NB4 (cell line): ENCODE measurements at regions not wholly inside any gene's neighbourhood (a gene's known extent, or its start where the extent isn't known, plus 50 kb on each side); places are given as distances from the start of the nearest gene placed in this dataset.

ENCODE experiments used
- POLR2A ChIP-seq: IDR thresholded peaks from 2 replicates; pipeline ENCODE4 v1.6.1; 2011; ENCODE audit warnings: mild to moderate bottlenecking; ENCODE audit not compliant: insufficient read length; ENCODE audit errors: extremely low read depth
- TF ChIP-seq, protein P1 (sequence below): IDR thresholded peaks from 2 replicates; pipeline ENCODE4 v1.6.1; 2011; ENCODE audit warnings: low read depth, low read length
- TF ChIP-seq, protein P2 (sequence below): IDR thresholded peaks from one replicate; pipeline ENCODE4 v1.5.1; 2012; ENCODE audit warnings: low read depth, low read length

DNA sequence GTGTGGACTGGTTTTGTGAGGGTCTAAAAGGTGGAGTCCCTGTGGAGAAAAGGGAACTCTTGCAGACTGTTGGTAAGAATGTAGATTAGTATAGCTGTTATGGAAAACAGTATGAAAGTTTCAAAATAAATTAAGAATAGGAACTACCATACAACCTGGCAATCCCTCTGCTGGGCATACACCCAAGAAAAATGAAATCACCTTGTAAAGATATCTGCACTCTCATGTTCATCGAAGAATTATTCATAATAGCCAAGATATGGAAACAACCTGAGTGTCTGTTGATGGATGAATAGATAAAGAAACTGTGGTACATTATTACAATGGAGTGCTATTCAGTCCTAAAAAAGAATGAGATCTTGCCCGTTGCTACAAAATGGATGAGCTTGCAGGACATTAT is 109.6 kb downstream of the TBX19 start:
- TF ChIP-seq, protein P1, sequence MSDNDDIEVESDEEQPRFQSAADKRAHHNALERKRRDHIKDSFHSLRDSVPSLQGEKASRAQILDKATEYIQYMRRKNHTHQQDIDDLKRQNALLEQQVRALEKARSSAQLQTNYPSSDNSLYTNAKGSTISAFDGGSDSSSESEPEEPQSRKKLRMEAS = no peak
- TF ChIP-seq POLR2A = no peak
- TF ChIP-seq, protein P2, sequence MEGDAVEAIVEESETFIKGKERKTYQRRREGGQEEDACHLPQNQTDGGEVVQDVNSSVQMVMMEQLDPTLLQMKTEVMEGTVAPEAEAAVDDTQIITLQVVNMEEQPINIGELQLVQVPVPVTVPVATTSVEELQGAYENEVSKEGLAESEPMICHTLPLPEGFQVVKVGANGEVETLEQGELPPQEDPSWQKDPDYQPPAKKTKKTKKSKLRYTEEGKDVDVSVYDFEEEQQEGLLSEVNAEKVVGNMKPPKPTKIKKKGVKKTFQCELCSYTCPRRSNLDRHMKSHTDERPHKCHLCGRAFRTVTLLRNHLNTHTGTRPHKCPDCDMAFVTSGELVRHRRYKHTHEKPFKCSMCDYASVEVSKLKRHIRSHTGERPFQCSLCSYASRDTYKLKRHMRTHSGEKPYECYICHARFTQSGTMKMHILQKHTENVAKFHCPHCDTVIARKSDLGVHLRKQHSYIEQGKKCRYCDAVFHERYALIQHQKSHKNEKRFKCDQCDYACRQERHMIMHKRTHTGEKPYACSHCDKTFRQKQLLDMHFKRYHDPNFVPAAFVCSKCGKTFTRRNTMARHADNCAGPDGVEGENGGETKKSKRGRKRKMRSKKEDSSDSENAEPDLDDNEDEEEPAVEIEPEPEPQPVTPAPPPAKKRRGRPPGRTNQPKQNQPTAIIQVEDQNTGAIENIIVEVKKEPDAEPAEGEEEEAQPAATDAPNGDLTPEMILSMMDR = no peak
